Endothelial cell of umbilical vein (primary cell): ENCODE measurements at regions not wholly inside any gene's neighbourhood (a gene's known extent, or its start where the extent isn't known, plus 50 kb on each side); places are given as distances from the start of the nearest gene placed in this dataset.

Experiments used
- BruUV-seq: library from RNA; stranded (reverse); fragments of 400-500 nt; replicated peaks from 2 replicates; lab custom pipeline; 2021; lab: Mats Ljungman, UMichigan
- CTCF ChIA-PET: fragments of 300-600, 350-600 bp; sonication (Branson Sonifier 250); formaldehyde crosslinking; loops from one replicate; lab custom pipeline; 2021; ENCODE audit warnings: antibody characterized with exemption, inconsistent platforms; lab: Charles Lee
- POLR2A ChIA-PET: fragments of 300-600, 350-600 bp; sonication (Branson Sonifier 250); formaldehyde crosslinking; loops from one replicate; lab custom pipeline; 2021; ENCODE audit warnings: antibody characterized with exemption, inconsistent platforms; lab: Charles Lee
- DNase-seq: peaks from one replicate; pipeline ENCODE4 v3.0.0-alpha.2; 2011; ENCODE audit warnings: low read depth, low spot score
- FAIRE-seq: peaks from 2 replicates; lab custom pipeline; 2011; peaks lifted over from hg19 to GRCh38; lab: Jason Lieb, UNC
- H2AFZ ChIP-seq: 2 replicates; pipeline ENCODE4 v1.6.0; 2012; ENCODE audit warnings: low read depth, low read length, control low read depth, inconsistent platforms
- H3K27ac ChIP-seq: 2 replicates; pipeline ENCODE4 v1.5.1; 2011; ENCODE audit warnings: low read depth, mild to moderate bottlenecking, control low read depth, low read length, moderate library complexity; ENCODE audit not compliant: insufficient read depth
- H3K27me3 ChIP-seq, 2 experiments: 2 replicates each; pipeline versions ENCODE4 v1.6.0 to v1.6.1; 2011; ENCODE audit warnings: low read length in 2 of 2, mixed read lengths in 1 of 2; ENCODE audit not compliant: control insufficient read depth in 2 of 2, insufficient read depth in 2 of 2
- H3K36me3 ChIP-seq, 2 experiments: 2 replicates in 1 of 2; 3 replicates in 1 of 2; pipeline ENCODE4 v1.5.1; 2011; ENCODE audit warnings: low read length in 2 of 2, mild to moderate bottlenecking in 1 of 2, moderate library complexity in 1 of 2; ENCODE audit not compliant: control insufficient read depth in 2 of 2, insufficient read depth in 2 of 2; ENCODE audit errors: extremely low read depth in 1 of 2
- H3K4me1 ChIP-seq: 3 replicates; pipeline ENCODE4 v1.5.1; 2011; ENCODE audit warnings: mild to moderate bottlenecking, low read length; ENCODE audit not compliant: control insufficient read depth, insufficient read depth; ENCODE audit errors: extremely low read depth
- H3K4me2 ChIP-seq: 2 replicates; pipeline ENCODE4 v1.6.1; 2011; ENCODE audit warnings: low read length, control low read depth, mixed read lengths; ENCODE audit not compliant: insufficient read depth
- H3K4me3 ChIP-seq, 3 experiments: fragments of 200-600 bp in 1 of 3; sonication (generic), shearing (Covaris generic) in 1 of 3; replicated peaks in 1 of 3; 2 replicates each; pipeline ENCODE4 v1.5.1; 2011 to 2016; ENCODE audit warnings: control low read depth in 3 of 3, low read length in 3 of 3, mild to moderate bottlenecking in 2 of 3, inconsistent platforms in 1 of 3, low read depth in 1 of 3, moderate library complexity in 1 of 3; ENCODE audit not compliant: insufficient read depth in 1 of 3
- H3K79me2 ChIP-seq: 2 replicates; pipeline ENCODE4 v1.6.0; 2012; ENCODE audit warnings: low read length, inconsistent platforms; ENCODE audit not compliant: control insufficient read depth, insufficient read depth
- H3K9ac ChIP-seq: replicated peaks from 2 replicates; pipeline ENCODE3; 2011; ENCODE audit warnings: low read length, control low read depth; ENCODE audit not compliant: insufficient read depth; ENCODE audit errors: extremely low read depth
- H3K9me1 ChIP-seq: replicated peaks from 3 replicates; pipeline ENCODE4 v1.6.0; 2011; ENCODE audit warnings: mild to moderate bottlenecking, low read length; ENCODE audit not compliant: control insufficient read depth, insufficient read depth; ENCODE audit errors: extremely low read depth
- H3K9me3 ChIP-seq: replicated peaks from 2 replicates; pipeline ENCODE4 v1.5.1; 2012; ENCODE audit warnings: low read length, inconsistent platforms; ENCODE audit not compliant: control insufficient read depth, insufficient read depth
- H4K20me1 ChIP-seq: replicated peaks from 2 replicates; pipeline ENCODE3; 2011; ENCODE audit warnings: mild to moderate bottlenecking, low read length; ENCODE audit not compliant: control insufficient read depth, insufficient read depth; ENCODE audit errors: extremely low read depth
- CTCF ChIP-seq, 2 donors: IDR thresholded peaks; 1 replicate in 1 of 2; 2 replicates in 1 of 2; pipeline ENCODE4 v1.5.1; 2011; ENCODE audit warnings: low read length in 2 of 2, mild to moderate bottlenecking in 2 of 2, moderate library complexity in 2 of 2, control low read depth in 1 of 2, inconsistent platforms in 1 of 2, low read depth in 1 of 2; ENCODE audit not compliant: insufficient read depth in 1 of 2; ENCODE audit errors: extremely low read depth in 1 of 2
- EZH2 ChIP-seq: IDR thresholded peaks from 2 replicates; pipeline ENCODE4 v1.6.1; 2012; ENCODE audit warnings: borderline replicate concordance, low read depth, mild to moderate bottlenecking, moderate library complexity, low read length, inconsistent platforms; ENCODE audit not compliant: severe bottlenecking
- FOS ChIP-seq: IDR thresholded peaks from 2 replicates; pipeline ENCODE4 v1.6.1; 2011; ENCODE audit warnings: mild to moderate bottlenecking, low read length, moderate library complexity, borderline replicate concordance; ENCODE audit not compliant: insufficient read depth
- GATA2 ChIP-seq: IDR thresholded peaks from 2 replicates; pipeline ENCODE4 v1.7.0; 2011; ENCODE audit warnings: low read depth, mild to moderate bottlenecking, moderate library complexity, mixed read lengths, low read length; ENCODE audit not compliant: insufficient read length, insufficient read depth
- JUN ChIP-seq: IDR thresholded peaks from 2 replicates; pipeline ENCODE4 v1.6.1; 2011; ENCODE audit warnings: borderline replicate concordance, low read depth; ENCODE audit not compliant: insufficient read length, insufficient read depth
- MAX ChIP-seq: IDR thresholded peaks from 2 replicates; pipeline ENCODE4 v1.6.1; 2011; ENCODE audit not compliant: insufficient read depth, insufficient read length
- MYC ChIP-seq: IDR thresholded peaks from one replicate; pipeline ENCODE4 v1.6.1; 2011; ENCODE audit warnings: mild to moderate bottlenecking, low read depth, low read length
- POLR2A ChIP-seq: IDR thresholded peaks from 2 replicates; pipeline ENCODE4 v1.6.1; 2012; ENCODE audit warnings: low read depth, mild to moderate bottlenecking, control low read depth, low read length
- POLR2AphosphoS5 ChIP-seq: IDR thresholded peaks from 2 replicates; pipeline ENCODE4 v1.6.1; 2012; ENCODE audit warnings: low read depth, mild to moderate bottlenecking, control low read depth, low read length, moderate library complexity; ENCODE audit not compliant: insufficient read depth
- dilution Hi-C: fragments of 300-500 bp; cut with MboI; formaldehyde crosslinking; loops from one replicate; pipeline ENCODE4 v1.15.0; 2019; ENCODE audit warnings: low sequenced_read_pairs; ENCODE audit not compliant: extremely low pct_ligation_motif_present
- intact Hi-C: fragments of 100-400 bp; cut with micrococcal nuclease; formaldehyde crosslinking; loops from one replicate; pipeline ENCODE4 v1.10.0; 2022

GRCh38 chr11:131002145-131002544, 85.9 kb upstream of the SNX19 start:
- Histone ChIP-seq H3K36me3 (no peaks in the 10 kb centered on the region), H2AFZ (no peak overlapping the region), H3K4me2 (no peak overlapping the region), H3K4me3 (no peak overlapping the region), H3K9ac (no peak overlapping the region), H3K27ac (no peak overlapping the region), H4K20me1 (no peaks in the 10 kb centered on the region), H3K4me1 (peaks cover 20% of the 10 kb centered on the region), H3K9me3 (no peaks in the 10 kb centered on the region), H3K79me2 (no peaks in the 10 kb centered on the region), H3K27me3 (no peaks in the 10 kb centered on the region), H3K9me1 (no peaks in the 10 kb centered on the region)
- DNase-seq (no peak), FAIRE-seq (no peak)
- ChIA-PET POLR2A (no interaction called here), CTCF (no interaction called here)
- dilution Hi-C loops: no loop called here
- BruUV-seq: no TSS peak
- no peak for TF ChIP-seq GATA2
- TF ChIP-seq JUN: no peak
- TF ChIP-seq MAX: no peak
- no peak for TF ChIP-seq POLR2A
- TF ChIP-seq MYC: no peak
- no peak for TF ChIP-seq EZH2
- TF ChIP-seq FOS: no peak
- TF ChIP-seq CTCF (IDR thresholded peaks at IDR 0.05; ENCODE audit: extremely low read depth in 1 of 2, insufficient read depth in 1 of 2, low read depth in 1 of 2, low read length in 2 of 2): no peak
- TF ChIP-seq POLR2AphosphoS5: no peak
- intact Hi-C loops: no loop called here
